ENCODE measurements at regions not wholly inside any gene's neighbourhood (a gene's known extent, or its start where the extent isn't known, plus 50 kb on each side); places are given as distances from the start of the nearest gene placed in this dataset.
A peak's percentile ranks its signal among the peaks of the same experiment; 100 is the strongest.

- Histone ChIP-seq H3K79me2 (ENCODE audit: low read length) (no peaks in the 10 kb centered on the region), H3K4me2 (ENCODE audit: low read length) (no peak overlapping the region), H3K4me1 (ENCODE audit: low read length) (peaks cover 20% of the 10 kb centered on the region), H4K20me1 (ENCODE audit: insufficient read depth, low read length) (no peaks in the 10 kb centered on the region), H3K9me3 (ENCODE audit: insufficient read depth, low read length) (no peaks in the 10 kb centered on the region), H3K27me3 (ENCODE audit: low read depth, low read length) (no peaks in the 10 kb centered on the region), H3K36me3 (replicated peaks; ENCODE audit: low read depth, low read length) (no peaks in the 10 kb centered on the region), H3K27ac (ENCODE audit: low read length) (no peak overlapping the region), H3K4me3 (ENCODE audit: low read length) (no peak overlapping the region), H2AFZ (ENCODE audit: low read depth, low read length) (no peak overlapping the region), H3K9ac (ENCODE audit: low read length) (no peak overlapping the region)
- TF ChIP-seq EZH2phosphoT487 (IDR thresholded peaks at IDR 0.05; ENCODE audit: low read depth) (no peak), CTCF (IDR thresholded peaks at IDR 0.05; ENCODE audit: low read depth, low read length) (no peak)
These were observed 1102.7 kb downstream of the TSN start for GRCh38 chr2:122858075-122858702.

GRCh38 chr2:122858813-122859212 is 1103.4 kb downstream of the TSN start:
- H3K79me2 ChIP-seq (ENCODE audit: low read length) = no peaks in the 10 kb centered on the region
- H3K27me3 ChIP-seq (ENCODE audit: low read depth, low read length) = no peaks in the 10 kb centered on the region
- no peak overlapping the region for H3K27ac ChIP-seq (ENCODE audit: low read length)
- no peak overlapping the region for H3K4me3 ChIP-seq (ENCODE audit: low read length)
- H3K9ac ChIP-seq (ENCODE audit: low read length) = no peak overlapping the region
- peaks cover 26% of the 10 kb centered on the region for H3K4me1 ChIP-seq (ENCODE audit: low read length)
- H2AFZ ChIP-seq (ENCODE audit: low read depth, low read length) = no peak overlapping the region
- H3K36me3 ChIP-seq (replicated peaks; ENCODE audit: low read depth, low read length) = no peaks in the 10 kb centered on the region
- TF ChIP-seq CTCF (IDR thresholded peaks at IDR 0.05; ENCODE audit: low read depth, low read length) (no peak), EZH2phosphoT487 (IDR thresholded peaks at IDR 0.05; ENCODE audit: low read depth) (no peak)
- no peaks in the 10 kb centered on the region for H4K20me1 ChIP-seq (ENCODE audit: insufficient read depth, low read length)
- no peaks in the 10 kb centered on the region for H3K9me3 ChIP-seq (ENCODE audit: insufficient read depth, low read length)
- H3K4me2 ChIP-seq (ENCODE audit: low read length) = no peak overlapping the region

GRCh38 chr2:122859260-122859659 is 1103.8 kb downstream of the TSN start:
- no peaks in the 10 kb centered on the region for H3K36me3 ChIP-seq (replicated peaks; ENCODE audit: low read depth, low read length)
- H3K4me1 ChIP-seq (ENCODE audit: low read length) = peaks cover 31% of the 10 kb centered on the region
- H3K4me3 ChIP-seq (ENCODE audit: low read length) = no peak overlapping the region
- no peak overlapping the region for H3K4me2 ChIP-seq (ENCODE audit: low read length)
- H3K27me3 ChIP-seq (ENCODE audit: low read depth, low read length) = no peaks in the 10 kb centered on the region
- no peak overlapping the region for H2AFZ ChIP-seq (ENCODE audit: low read depth, low read length)
- no peaks in the 10 kb centered on the region for H3K9me3 ChIP-seq (ENCODE audit: insufficient read depth, low read length)
- H3K9ac ChIP-seq (ENCODE audit: low read length) = no peak overlapping the region
- no peak overlapping the region for H3K27ac ChIP-seq (ENCODE audit: low read length)
- no peaks in the 10 kb centered on the region for H3K79me2 ChIP-seq (ENCODE audit: low read length)
- TF ChIP-seq CTCF (IDR thresholded peaks at IDR 0.05; ENCODE audit: low read depth, low read length) = no peak
- no peak for TF ChIP-seq EZH2phosphoT487 (IDR thresholded peaks at IDR 0.05; ENCODE audit: low read depth)
- no peaks in the 10 kb centered on the region for H4K20me1 ChIP-seq (ENCODE audit: insufficient read depth, low read length)

GRCh38 chr2:122863532-122863931 is 1108.1 kb downstream of the TSN start:
- Histone ChIP-seq H4K20me1 (ENCODE audit: insufficient read depth, low read length) (no peaks in the 10 kb centered on the region), H3K27ac (ENCODE audit: low read length) (peak overlapping the region; percentile 84), H3K9ac (ENCODE audit: low read length) (peak overlapping the region; percentile 66), H3K36me3 (replicated peaks; ENCODE audit: low read depth, low read length) (peaks cover 3% of the 10 kb centered on the region), H3K9me3 (ENCODE audit: insufficient read depth, low read length) (peaks cover 5% of the 10 kb centered on the region; the same call in 1 of the 2 replicates), H3K4me3 (ENCODE audit: low read length) (peak overlapping the region; percentile 51), H3K27me3 (ENCODE audit: low read depth, low read length) (no peaks in the 10 kb centered on the region), H3K4me1 (ENCODE audit: low read length) (peaks cover 40% of the 10 kb centered on the region), H3K79me2 (ENCODE audit: low read length) (no peaks in the 10 kb centered on the region), H2AFZ (ENCODE audit: low read depth, low read length) (peak overlapping the region; percentile 49), H3K4me2 (ENCODE audit: low read length) (peak overlapping the region; percentile 85)
- TF ChIP-seq EZH2phosphoT487 (IDR thresholded peaks at IDR 0.05; ENCODE audit: low read depth) (no peak), CTCF (IDR thresholded peaks at IDR 0.05; ENCODE audit: low read depth, low read length) (no peak)

Measured in OCI-LY3 (cell line).